Ovary (tissue), 3 donors: ENCODE measurements at regions not wholly inside any gene's neighbourhood (a gene's known extent, or its start where the extent isn't known, plus 50 kb on each side); places are given as distances from the start of the nearest gene placed in this dataset.

Experiments used
- EP300 ChIP-seq: sonication (generic); formaldehyde crosslinking; IDR thresholded peaks from one replicate; pipeline ENCODE4 v1.6.1; 2017; ENCODE audit warnings: antibody characterized with exemption
- POLR2A ChIP-seq: fragments of 450-650 bp; IDR thresholded peaks from one replicate; pipeline ENCODE4 v1.6.1; 2017; ENCODE audit warnings: antibody characterized with exemption, mild to moderate bottlenecking, moderate library complexity
- TF ChIP-seq, protein P1 (sequence below), 3 donors: fragments of 450-650 bp in 2 of 3; fragments of 200-600 bp in 1 of 3; IDR thresholded peaks; one replicate each; pipeline versions ENCODE4 v1.5.1 to v1.8.0; 2016 to 2022; ENCODE audit warnings: antibody characterized with exemption in 3 of 3, mild to moderate bottlenecking in 1 of 3
- donor health status: DM: no; HTN: no; CAD: no.

DNA sequence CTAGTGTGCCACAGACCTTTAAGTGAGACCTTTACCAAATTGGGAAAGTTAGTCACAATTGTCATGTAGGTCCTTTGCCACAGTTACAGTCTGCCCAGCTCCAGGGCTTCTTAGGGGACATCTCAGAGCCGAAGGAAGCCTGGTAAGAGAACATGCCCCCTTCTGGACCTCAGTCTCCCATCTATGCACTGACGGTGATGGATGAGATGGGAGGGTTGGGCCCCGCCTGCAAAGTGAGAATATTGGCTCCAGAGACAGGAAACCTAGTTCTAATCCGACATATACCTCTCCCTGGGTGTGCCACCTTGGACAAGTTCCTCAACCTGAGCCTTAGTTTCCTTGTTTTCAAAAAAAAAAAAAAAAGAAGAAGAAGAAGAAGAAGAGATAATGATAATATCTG is 85.1 kb upstream of the NAV2 start:
- TF ChIP-seq, protein P1, sequence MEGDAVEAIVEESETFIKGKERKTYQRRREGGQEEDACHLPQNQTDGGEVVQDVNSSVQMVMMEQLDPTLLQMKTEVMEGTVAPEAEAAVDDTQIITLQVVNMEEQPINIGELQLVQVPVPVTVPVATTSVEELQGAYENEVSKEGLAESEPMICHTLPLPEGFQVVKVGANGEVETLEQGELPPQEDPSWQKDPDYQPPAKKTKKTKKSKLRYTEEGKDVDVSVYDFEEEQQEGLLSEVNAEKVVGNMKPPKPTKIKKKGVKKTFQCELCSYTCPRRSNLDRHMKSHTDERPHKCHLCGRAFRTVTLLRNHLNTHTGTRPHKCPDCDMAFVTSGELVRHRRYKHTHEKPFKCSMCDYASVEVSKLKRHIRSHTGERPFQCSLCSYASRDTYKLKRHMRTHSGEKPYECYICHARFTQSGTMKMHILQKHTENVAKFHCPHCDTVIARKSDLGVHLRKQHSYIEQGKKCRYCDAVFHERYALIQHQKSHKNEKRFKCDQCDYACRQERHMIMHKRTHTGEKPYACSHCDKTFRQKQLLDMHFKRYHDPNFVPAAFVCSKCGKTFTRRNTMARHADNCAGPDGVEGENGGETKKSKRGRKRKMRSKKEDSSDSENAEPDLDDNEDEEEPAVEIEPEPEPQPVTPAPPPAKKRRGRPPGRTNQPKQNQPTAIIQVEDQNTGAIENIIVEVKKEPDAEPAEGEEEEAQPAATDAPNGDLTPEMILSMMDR (IDR thresholded peaks at IDR 0.05), result no peak
- TF ChIP-seq EP300, result no peak
- no peak for TF ChIP-seq POLR2A
